SK-N-SH (cell line): ENCODE measurements at regions not wholly inside any gene's neighbourhood (a gene's known extent, or its start where the extent isn't known, plus 50 kb on each side); places are given as distances from the start of the nearest gene placed in this dataset.
"Not testable (repeated sequence)": the region's sequence is repeated elsewhere in the genome, so short reads cannot be mapped to it uniquely, and the experiment has no call there.

Source experiments
- CHD2 ChIP-seq: fragments of 150-350 bp; IDR thresholded peaks from 2 replicates; pipeline ENCODE4 v1.6.1; 2018; ENCODE audit warnings: low read length; ENCODE audit not compliant: partially characterized antibody
- CTCF ChIP-seq: fragments of 200-600 bp; sonication (generic); IDR thresholded peaks from 2 replicates; pipeline ENCODE4 v1.6.1; 2017; ENCODE audit warnings: antibody characterized with exemption, mild to moderate bottlenecking, moderate library complexity
- EZH2phosphoT487 ChIP-seq: fragments of 200-600 bp; sonication (generic); IDR thresholded peaks from 2 replicates; pipeline ENCODE4 v1.6.1; 2017; ENCODE audit warnings: low read depth, mixed run types, mild to moderate bottlenecking, antibody characterized with exemption, moderate library complexity, borderline replicate concordance
- IRF3 ChIP-seq: fragments of 150-350 bp; IDR thresholded peaks from 2 replicates; pipeline ENCODE4 v1.6.1; 2016; ENCODE audit warnings: mild to moderate bottlenecking, low read depth, low read length
- MAX ChIP-seq: IDR thresholded peaks from 2 replicates; pipeline ENCODE4 v1.4.0; 2012; ENCODE audit warnings: low read depth
- MXI1 ChIP-seq: IDR thresholded peaks from 2 replicates; pipeline ENCODE4 v1.6.1; 2012; ENCODE audit warnings: mild to moderate bottlenecking, low read depth, low read length, improper control_type of control experiment
- NRF1 ChIP-seq: IDR thresholded peaks from 2 replicates; pipeline ENCODE4 v1.6.1; 2012; ENCODE audit warnings: low read depth, mild to moderate bottlenecking, low read length
- PBX3 ChIP-seq: IDR thresholded peaks from 2 replicates; pipeline ENCODE4; 2012
- RCOR1 ChIP-seq: fragments of 150-350 bp; IDR thresholded peaks from 2 replicates; pipeline ENCODE4 v1.6.1; 2017; ENCODE audit warnings: antibody characterized with exemption, low read length
- REST ChIP-seq: IDR thresholded peaks from 2 replicates; pipeline ENCODE4 v1.6.1; 2012; ENCODE audit warnings: mild to moderate bottlenecking, low read depth, low read length, moderate library complexity
- TAF1 ChIP-seq: IDR thresholded peaks from 2 replicates; pipeline ENCODE4 v1.6.1; 2012; ENCODE audit warnings: low read depth, mild to moderate bottlenecking, low read length, moderate library complexity, borderline replicate concordance
- TCF12 ChIP-seq: IDR thresholded peaks from 2 replicates; pipeline ENCODE4 v1.4.0; 2012
- YY1 ChIP-seq: IDR thresholded peaks from 2 replicates; pipeline ENCODE4 v1.4.0; 2012; ENCODE audit warnings: low read depth, mild to moderate bottlenecking
- ZBTB33 ChIP-seq: IDR thresholded peaks from 2 replicates; pipeline ENCODE4 v1.4.0; 2012; ENCODE audit warnings: low read depth, borderline replicate concordance

GRCh38 chr7:76964050-76964449 is 68.1 kb downstream of the SPDYE17 start:
- TF ChIP-seq CTCF, ZBTB33, REST, TAF1, MXI1, EZH2phosphoT487, YY1, RCOR1, TCF12, PBX3, CHD2, MAX, NRF1, IRF3: not testable (repeated sequence)
